G401 (cell line): ENCODE measurements at regions not wholly inside any gene's neighbourhood (a gene's known extent, or its start where the extent isn't known, plus 50 kb on each side); places are given as distances from the start of the nearest gene placed in this dataset.

Source experiments
- DNase-seq: peaks from one replicate; pipeline ENCODE4 v3.0.0-alpha.2; 2015; ENCODE audit warnings: low spot score
- in situ Hi-C: cut with HindIII; loops from 2 replicates; pipeline ENCODE4 v1.10.0; 2016; ENCODE audit warnings: low sequenced_read_pairs, mixed read lengths

- no peak for DNase-seq
- in situ Hi-C loops, result no loop called here
Observed at GRCh38 chr2:41464395-41464794, 583.4 kb upstream of the PKDCC start.

GRCh38 chr2:41475959-41476358 is 571.9 kb upstream of the PKDCC start:
- in situ Hi-C loops, result no loop called here
- no peak for DNase-seq

GRCh38 chr2:41482659-41483058 is 565.2 kb upstream of the PKDCC start:
- DNase-seq, result no peak
- in situ Hi-C loops, result no loop called here

GRCh38 chr2:41483226-41483625 is 564.6 kb upstream of the PKDCC start:
- no peak for DNase-seq
- in situ Hi-C loops, result no loop called here

- in situ Hi-C loops, result no loop called here
Observed at GRCh38 chr2:41483982-41484857, 563.6 kb upstream of the PKDCC start.

GRCh38 chr2:41484858-41485234 is 563.0 kb upstream of the PKDCC start:
- in situ Hi-C loops, result no loop called here

More at GRCh38 chr2:41483982-41484857, 563.6 kb upstream of the PKDCC start:
- DNase-seq, result no peak

GRCh38 chr2:41486948-41487347 is 560.9 kb upstream of the PKDCC start:
- no peak for DNase-seq
- in situ Hi-C loops, result no loop called here

More at GRCh38 chr2:41484858-41485234, 563.0 kb upstream of the PKDCC start:
- no peak for DNase-seq

- DNase-seq, result no peak
- in situ Hi-C loops, result no loop called here
Observed at GRCh38 chr2:41488888-41489287, 558.9 kb upstream of the PKDCC start.

GRCh38 chr2:41489638-41490037 is 558.2 kb upstream of the PKDCC start:
- in situ Hi-C loops, result no loop called here
- no peak for DNase-seq

- in situ Hi-C loops, result no loop called here
- DNase-seq, result no peak
Observed at GRCh38 chr2:41495050-41495449, 552.8 kb upstream of the PKDCC start.

- in situ Hi-C loops, result no loop called here
- no peak for DNase-seq
Observed at GRCh38 chr2:41496908-41497307, 550.9 kb upstream of the PKDCC start.

- no peak for DNase-seq
- in situ Hi-C loops, result no loop called here
Observed at GRCh38 chr2:41498781-41499180, 549.0 kb upstream of the PKDCC start.

- no peak for DNase-seq
- in situ Hi-C loops, result no loop called here
Observed at GRCh38 chr2:41500895-41501294, 546.9 kb upstream of the PKDCC start.

GRCh38 chr2:41502752-41503151 is 545.1 kb upstream of the PKDCC start:
- no peak for DNase-seq
- in situ Hi-C loops, result no loop called here

GRCh38 chr2:41504532-41504931 is 543.3 kb upstream of the PKDCC start:
- in situ Hi-C loops, result no loop called here

GRCh38 chr2:41510108-41510507 is 537.7 kb upstream of the PKDCC start:
- in situ Hi-C loops, result no loop called here
- no peak for DNase-seq

More at GRCh38 chr2:41504532-41504931, 543.3 kb upstream of the PKDCC start:
- DNase-seq, result no peak

- in situ Hi-C loops, result no loop called here
- no peak for DNase-seq
Observed at GRCh38 chr2:41521211-41521610, 526.6 kb upstream of the PKDCC start.

GRCh38 chr2:41527525-41528323 is 520.1 kb upstream of the PKDCC start:
- DNase-seq, result no peak
- in situ Hi-C loops, result no loop called here

GRCh38 chr2:41535575-41535974 is 512.2 kb upstream of the PKDCC start:
- DNase-seq, result no peak
- in situ Hi-C loops, result no loop called here

- no peak for DNase-seq
- in situ Hi-C loops, result no loop called here
Observed at GRCh38 chr2:41540272-41540998, 507.4 kb upstream of the PKDCC start.
